AML-193 (cell line): ENCODE measurements at regions not wholly inside any gene's neighbourhood (a gene's known extent, or its start where the extent isn't known, plus 50 kb on each side); places are given as distances from the start of the nearest gene placed in this dataset.

Experiments used
- DNase-seq, 2 experiments: peaks; one replicate each; lab custom pipeline; 2025; lab: John Stamatoyannopoulos, UW

DNA sequence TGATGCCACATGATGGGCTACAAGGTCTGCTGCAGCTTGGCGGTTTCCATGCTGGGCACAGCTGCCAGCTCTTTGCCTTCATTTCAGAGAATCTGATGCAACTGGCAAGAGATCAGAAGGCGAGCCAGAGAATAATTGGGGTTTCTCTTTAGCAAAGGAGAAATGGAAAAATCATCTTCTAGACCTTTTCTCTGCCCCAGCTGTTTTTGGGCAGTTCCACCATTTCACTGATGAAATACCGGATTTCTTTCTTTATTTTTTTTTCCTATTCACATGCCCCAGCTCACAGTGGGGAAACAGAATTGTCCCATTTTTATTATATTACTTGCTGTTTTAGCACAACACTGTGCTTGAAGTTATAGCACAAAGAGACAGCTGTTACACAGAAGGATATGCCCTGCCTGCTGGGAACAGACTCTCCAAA lies 439.3 kb upstream of the GOT2 start:
- no peak for DNase-seq

DNA sequence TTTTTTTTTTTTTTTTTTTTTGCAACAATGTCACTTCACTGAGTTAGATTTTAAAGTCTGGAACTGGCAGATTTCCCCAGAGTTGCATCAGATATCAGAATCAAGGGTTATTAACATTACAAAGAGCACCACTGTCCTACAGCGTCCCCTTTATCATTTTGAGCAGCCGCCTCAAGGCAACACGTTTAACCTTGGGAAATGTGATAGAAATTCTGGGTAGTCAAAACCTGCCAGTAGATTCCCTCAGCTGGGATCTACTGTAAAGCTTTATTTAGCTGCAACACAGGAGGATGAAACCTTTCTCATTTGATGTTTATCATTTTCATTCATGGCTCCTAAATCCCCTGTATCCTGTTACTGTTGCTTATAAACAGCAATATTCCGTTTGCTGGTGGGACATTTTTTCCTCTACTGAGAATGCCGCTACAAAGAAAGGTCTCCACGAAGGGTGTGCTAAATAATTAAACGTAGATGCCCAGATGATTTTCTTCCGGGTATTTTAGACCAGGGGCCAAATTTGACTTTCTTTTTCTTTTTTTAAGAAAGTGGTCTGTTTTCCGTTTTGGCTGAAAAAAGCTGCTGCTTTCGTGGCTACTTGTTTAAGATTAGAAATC lies 436.1 kb upstream of the GOT2 start:
- DNase-seq, result no peak

DNA sequence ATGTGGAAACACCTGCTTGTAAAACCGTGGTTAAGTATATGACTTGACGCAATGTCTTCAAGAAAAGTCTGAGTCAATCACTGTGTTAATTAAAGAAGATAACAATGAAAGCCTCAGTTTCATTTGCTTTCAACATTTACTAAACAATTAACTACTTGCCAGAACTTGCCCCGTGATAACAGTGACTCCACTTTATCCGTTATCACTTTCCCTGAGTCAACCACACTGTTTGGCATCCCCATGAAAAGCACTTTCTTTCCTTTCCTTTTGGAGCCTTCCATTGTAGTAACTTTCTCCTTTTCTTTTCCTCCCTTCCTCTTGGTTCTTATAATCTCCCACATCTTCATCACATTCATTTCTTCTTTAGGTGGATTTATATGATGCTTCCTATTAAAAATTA lies 435.1 kb upstream of the GOT2 start:
- no peak for DNase-seq

DNA sequence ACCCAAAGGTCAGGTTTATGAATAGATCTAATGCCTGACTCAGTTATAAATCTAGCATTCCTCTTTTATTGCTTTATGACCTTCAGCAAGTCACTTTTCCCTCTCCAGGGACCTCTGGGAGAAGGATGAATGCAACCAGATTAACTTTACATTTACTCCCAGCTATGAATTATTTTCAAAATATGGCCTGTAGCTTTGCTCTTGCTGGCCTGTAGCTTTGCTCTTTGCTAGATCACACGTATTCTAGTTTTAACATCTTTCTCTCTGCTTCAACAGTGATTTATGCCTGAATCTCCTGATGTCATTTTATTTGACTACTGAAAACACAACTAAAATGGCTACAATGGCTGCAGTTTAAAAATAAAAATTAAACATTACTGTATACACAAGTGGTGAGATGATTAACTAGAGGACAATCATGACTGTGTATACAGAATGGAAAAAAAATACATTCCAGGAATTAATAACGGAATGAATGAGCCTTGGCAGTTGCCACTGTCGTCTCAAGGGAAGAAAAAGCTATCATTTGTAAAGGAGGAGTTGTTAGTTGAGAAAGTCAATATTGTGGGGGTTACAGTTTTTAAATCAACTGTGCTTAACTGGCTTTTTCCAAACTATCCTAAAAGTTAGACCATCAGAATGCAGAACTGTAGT lies 434.5 kb upstream of the GOT2 start:
- no peak for DNase-seq

DNA sequence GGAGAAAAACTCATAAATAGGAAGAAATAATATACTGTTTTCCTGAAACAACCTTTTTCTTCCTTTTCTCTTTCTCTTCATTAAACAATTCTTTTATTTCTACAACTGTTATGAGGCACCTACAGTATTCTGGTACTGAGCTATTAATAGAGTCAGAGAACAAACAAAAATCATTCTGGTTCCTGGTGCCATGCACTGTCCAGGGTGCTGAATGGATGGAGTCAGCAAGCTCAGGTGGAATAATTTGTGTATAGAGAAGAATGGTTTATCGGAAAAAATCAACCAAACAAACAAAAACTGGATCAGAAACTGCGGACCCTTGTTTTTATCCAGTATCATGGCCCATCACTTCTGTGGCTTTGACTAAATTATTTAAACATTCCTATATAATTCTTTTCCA lies 430.3 kb upstream of the GOT2 start:
- DNase-seq, result no peak

DNA sequence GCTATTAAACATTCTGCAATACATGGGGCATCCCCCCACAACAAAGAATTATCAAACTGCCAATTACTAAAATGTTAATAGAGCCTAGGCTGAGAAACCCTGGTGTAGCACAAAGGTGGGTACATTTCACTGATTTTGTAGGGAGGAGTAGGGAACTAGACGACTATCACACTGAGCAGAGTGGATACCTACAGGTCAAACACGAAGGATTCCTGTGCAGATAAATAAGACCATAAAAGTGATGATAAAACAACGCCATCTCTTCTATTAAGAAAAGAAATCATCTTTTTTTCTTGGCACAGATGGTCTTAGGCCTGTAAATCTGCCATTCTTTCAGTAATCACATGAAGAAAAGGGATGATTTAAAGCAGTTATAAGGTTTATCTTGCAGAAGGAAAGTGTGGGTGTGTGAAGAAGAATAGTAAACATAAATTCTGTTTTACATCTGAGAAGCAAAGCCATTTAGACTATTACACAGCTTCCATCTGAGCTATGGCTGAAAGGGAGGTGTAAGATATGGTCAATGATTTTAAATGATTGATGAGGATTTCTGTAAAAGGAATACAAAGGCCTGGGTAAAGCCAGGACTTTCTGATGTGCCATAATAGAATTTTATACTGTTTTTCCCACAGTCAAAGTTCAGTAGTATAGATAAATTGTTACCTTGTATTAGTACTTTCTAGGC lies 429.4 kb upstream of the GOT2 start:
- DNase-seq, result no peak

DNA sequence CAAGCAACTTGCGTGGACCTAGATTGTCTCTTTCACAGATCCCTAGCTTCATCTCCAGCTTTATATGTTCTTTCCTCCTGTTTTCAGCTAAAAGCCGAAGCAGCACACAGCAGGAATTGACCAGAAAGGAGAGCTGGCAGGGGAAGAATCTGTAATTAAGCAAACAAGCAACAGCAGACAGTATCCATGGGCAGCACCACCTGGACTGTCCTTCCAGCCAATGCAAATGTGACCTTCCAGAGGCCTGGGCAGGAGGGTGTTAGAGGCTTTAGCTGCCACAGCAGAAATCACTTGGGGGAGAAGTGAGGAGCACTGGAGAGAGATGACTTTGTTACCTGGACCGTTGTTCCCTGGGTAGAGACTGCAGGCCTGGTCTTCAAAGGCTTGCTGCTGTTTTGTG lies 427.6 kb upstream of the GOT2 start:
- DNase-seq, result no peak

DNA sequence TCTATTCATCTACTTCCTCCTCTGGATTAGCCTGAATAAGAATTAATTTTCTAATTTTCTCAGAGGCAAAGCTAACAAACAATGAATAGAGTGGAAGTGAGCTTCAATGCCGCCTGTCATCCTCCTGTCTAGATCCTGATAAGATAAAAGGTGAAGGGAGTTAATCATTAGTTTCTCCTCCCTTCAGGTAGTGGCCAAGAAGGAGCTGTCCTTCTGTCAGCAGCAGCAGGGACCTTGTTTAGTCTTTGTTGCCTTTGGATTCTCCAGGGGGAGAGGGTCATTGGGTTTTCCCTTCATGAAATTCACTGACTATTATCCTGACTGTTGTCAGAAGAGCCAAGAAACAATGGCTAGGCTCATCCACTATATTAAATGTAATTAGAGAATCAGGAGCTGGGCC lies 420.2 kb upstream of the GOT2 start:
- no peak for DNase-seq

DNA sequence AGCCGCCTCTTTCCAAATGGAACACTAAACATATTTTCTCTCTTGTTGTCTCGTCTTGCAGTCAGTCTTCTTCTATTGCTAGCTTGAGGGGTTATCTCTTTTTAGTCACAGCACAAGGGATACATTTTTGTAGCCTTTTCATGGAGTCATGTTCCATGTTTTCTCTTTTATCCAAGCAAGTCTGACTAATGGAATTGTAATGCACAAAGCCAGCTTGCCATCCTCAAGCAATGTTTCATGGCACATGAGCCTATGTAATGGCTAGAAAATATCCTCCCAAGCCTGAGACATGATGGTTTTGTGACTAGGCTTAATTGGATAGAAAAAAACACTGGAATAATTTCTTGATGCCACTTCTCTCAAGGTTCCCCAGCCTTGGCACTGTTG lies 414.6 kb upstream of the GOT2 start:
- no peak for DNase-seq

DNA sequence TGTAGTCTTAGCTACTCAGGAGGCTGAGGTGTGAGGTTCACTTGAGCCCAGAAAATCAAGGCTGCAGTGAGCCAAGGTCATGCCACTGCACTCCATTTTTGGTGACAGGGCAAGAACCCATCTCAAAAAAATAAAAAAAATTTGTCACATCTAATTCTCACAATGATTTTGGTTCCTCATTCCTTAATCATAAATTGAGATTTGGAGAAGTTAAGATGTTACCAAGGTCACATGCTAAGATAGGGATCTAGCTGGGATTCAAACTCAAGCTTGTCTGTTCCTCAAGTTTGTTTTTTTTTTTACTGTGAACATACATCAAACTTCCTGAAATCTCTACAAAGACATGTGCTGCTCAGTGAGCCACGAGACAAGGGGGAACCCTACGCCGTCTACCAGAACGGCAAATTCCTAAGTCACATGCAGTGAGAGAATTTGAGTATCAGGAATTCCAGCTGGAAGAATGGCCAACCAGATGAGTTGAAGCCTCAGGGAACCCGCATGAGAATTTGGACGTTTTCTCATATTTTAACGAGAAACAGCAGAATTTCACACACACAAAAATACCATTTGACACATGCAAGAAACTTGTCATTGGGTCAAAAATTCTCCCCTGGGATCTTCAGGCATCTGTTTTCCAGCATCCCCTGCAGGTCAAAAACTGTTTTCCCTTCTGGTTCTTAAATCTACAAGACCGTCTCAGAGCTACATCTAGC lies 414.1 kb upstream of the GOT2 start:
- DNase-seq, result no peak

DNA sequence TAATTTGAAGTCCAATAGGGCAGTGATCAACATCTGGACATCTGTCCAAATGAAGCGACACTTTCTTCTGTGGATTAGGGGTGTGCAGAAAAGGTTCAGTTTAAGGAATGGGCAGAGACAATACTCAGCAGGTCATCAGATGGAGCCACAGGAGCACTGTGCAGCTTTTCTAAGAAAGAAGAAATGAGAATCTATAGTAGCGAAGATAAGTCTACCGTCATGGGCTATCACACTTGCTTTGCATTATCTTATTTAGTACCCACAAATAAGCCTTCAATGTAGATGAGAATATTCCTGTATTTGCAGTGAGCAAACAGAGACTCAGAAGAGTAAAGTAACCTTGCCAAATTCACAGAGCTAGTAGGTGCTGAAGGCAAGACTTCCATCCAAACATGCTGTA lies 412.0 kb upstream of the GOT2 start:
- no peak for DNase-seq

DNA sequence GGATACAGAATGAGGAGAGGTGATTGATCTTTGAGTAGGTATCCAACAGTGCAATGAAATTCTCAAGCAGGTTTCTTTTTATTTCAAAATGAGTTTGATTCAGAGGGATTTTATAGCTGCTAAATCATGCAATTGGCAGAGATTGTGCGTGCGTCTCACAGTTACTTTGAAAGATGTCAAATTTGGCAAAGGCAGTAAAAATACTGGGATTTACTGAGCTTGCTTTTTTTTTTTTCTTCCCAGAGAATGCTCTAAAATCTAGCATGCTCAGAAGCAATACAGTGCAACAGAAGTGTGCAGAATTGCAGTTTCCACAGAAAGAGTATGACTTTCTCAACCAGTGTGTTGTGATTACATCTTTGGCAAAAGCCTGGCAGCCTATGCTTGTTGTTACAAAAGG lies 410.7 kb upstream of the GOT2 start:
- no peak for DNase-seq

DNA sequence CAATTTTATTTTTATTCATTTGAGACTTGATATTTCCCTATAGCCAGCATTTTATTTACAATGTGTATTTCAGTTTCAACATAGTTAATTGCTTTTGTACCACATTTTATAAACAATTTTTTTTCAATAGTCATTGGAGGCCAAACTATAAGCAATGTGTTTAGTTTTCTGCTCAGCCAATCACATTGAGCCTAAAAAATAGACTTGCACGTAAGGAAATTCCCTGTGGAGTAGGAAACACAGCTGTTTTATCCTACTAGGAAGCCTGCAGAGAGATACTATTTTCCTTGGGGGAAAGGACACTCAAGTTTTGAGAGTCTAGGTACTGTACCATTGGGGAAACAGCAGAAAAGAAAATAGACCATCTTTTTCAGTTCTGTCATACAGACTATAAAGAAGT lies 410.2 kb upstream of the GOT2 start:
- DNase-seq, result no peak

DNA sequence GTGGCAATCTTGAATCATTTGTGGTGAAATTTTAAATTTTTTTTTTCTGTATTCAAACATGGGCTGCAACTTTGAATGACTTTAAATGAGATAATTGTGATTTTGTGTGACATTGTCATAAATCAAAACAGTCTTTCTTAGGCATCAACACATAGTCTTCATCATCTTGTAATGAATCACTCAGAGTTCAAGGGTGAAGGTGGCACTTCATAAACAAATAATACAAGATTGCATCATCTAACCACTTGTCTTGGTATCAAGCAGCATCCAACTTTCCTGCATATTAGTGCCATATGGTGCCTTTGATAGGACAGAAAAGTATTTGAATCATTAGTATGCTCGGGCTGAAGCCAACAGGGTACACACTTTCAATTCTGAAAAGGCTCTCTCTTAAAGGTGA lies 392.4 kb upstream of the GOT2 start:
- DNase-seq, result no peak

DNA sequence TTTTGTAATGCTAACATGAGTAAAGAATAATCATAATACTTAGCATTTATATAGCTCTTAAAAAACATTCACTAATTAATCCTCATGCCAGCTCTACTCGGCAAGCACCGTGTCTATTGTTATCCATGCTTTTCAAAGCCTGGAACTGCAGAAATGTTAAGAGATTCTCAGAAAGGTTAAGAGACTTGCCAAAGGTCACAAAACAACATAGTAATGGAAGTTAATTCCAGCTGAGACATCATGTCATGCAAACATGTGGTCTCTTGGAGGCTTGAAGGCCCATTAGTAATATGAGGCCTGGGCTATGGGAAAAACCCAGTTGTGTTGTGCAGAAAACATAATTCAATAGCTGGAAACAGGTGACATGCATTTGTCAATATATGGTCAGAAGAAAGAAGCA lies 389.9 kb upstream of the GOT2 start:
- DNase-seq, result no peak

DNA sequence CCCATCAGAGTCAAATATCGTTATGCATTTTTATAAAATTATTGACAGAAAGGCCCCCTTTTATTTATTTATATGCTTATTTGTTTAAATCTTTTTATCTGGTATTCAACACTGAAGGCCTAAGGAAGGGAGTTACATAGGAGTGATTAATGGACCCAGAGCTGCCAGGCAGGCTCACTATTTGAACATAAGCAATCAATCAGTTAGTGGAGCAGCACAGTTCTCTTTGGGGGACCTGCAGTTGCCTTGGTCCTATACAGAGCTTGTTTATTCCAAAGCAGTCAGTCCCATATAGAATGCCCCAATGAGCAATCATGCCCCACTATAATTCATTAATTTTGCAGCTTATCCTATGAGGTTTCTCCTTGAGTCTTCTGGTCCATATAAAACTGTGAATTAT lies 389.4 kb upstream of the GOT2 start:
- no peak for DNase-seq

DNA sequence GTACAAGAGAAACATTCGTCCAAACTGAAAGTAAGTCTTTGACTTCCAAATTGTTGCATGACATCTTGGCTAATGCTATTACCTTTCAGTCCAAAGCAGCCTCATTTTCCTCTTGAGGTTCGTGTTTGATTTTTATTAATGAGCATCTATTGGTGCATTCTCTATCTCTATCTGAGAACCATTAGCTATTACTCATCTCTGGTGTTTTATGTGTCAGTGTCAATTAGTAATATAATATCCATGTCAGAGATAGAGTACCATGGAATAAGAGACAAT lies 388.1 kb upstream of the GOT2 start:
- DNase-seq, result no peak

DNA sequence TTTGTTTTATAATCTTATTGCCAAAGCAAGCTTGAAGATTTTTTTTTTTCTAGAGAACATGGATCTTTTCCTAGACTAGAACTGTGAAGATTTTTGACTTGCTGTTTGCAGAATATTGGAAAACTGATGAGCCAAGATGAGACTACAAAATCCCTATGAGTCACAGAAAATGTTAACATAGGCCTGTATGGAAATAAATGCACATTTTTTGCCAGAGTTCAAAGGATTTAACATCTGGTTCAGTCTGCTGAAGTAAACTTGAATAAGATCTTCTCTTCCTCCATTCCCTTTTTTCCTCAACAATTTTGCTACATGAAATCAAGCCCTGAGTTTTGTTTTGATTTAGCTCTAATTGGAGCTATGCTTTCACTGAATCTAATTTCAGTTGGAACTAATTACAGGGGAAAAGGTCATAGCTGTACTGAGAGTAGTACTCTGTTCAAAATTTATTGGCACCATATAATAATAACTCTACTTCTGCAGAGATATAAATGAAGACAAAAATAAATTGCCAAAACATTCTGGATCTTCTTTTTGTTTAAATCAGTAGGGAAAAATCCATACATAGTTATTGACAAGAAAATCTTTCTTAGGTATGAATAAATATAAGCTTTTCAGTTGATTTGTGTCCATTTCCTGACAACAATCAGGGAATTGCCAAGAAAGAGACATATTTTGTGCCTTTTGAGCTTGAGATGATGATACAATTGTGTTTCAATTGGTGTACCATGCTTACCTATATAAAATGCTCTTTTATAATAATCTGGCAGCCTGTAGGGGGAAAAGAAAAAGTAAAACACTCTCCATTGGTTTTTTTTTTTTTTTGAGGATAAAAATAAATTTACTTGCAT lies 387.5 kb upstream of the GOT2 start:
- no peak for DNase-seq

DNA sequence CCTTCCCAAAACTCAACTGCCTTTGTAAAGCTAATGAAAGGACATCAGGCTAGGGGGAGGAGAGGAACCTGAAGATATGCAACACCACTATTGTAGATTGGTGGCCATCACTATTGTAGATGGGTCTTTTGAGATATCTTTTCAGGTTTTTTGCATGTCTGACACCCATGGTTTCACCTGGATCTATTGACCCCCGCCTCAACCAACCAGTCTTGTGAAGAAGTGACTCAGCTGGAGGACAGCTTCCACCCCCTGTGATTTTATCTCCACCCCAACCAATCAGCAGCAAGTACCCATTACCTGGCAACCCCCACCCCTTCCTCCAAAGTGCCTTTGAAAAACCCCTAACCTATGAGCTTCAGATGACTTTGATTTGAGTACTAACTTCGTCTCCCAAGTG lies 382.6 kb upstream of the GOT2 start:
- no peak for DNase-seq

DNA sequence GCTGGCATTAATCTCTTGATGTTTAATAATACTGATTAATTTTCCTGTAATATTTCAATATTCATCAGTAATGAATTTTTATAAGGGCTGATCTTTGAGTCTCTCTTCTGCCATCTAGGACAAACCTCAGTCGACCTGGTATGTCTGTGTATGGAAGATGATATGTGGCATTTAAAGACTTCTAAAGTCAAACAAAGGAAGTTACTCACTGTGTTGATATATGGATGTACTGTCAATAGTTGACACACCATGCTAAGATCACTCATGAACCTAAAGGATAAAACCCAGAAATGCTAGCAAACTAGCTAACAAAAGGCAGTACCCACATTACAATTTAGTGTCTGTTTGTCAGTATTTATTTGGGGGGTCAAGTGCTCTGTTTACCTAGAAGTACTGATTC lies 380.7 kb upstream of the GOT2 start:
- DNase-seq, result no peak

DNA sequence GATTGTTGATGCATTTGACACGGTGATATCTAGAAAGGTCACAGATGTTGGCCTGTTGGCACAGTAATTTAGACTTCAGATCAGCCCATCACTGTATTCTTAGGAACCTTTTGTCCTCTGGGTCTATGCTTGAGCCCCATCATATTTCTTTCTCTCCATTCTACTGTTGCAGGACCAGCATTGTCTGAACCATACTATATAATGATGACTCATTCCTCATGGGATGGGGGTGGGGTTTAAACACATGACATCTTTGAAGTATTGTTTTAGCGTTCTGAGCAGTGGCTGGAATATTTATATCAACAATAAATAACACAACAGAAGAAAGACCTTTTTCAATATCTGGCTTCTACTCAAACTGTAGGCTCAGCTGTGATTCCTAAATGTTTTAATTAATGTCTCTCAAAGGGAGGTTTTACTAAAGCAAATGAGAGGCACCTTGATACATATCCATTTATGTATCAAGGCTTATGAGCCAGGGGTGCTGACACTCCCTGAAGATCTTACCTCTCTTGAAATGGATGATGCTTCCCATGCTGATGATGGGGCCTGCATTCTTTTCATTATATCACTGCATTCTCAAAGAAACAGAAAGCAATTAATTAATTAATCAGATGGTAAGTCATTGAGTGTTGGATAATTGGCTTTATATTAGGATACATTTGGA lies 379.0 kb upstream of the GOT2 start:
- no peak for DNase-seq

DNA sequence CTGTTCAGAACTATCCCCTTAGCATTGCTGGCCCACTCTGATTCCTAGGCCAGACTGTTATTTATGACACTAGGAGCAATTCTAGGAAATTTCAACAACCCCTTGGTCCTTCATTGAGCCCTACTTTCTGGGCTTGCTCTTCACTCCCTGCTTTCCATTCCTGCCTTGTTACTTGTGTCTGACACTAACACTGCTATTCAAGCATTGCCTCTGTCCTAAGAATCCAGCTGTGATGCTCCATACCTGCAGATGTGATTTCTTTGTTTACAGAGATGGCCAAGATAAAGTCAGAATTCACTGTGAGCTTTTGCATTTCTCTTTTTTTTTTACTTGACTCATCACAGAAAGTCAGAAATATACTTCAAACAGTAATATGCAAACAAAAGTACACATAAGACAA lies 377.2 kb upstream of the GOT2 start:
- DNase-seq, result no peak
